ENCODE measurements at regions not wholly inside any gene's neighbourhood (a gene's known extent, or its start where the extent isn't known, plus 50 kb on each side); places are given as distances from the start of the nearest gene placed in this dataset.

GRCh38 chr2:198587741-198588140 lies 783.3 kb downstream of the PLCL1 start:
- DNase-seq (ENCODE audit: low spot score) = no peak
- no peak overlapping the region for H3K27ac ChIP-seq (ENCODE audit: low read depth in 1 of 2, low read length in 2 of 2)
- H3K4me1 ChIP-seq (ENCODE audit: control insufficient read depth in 4 of 4, insufficient read depth in 4 of 4, low read length in 3 of 4) = no peaks in the 10 kb centered on the region
- no peaks in the 10 kb centered on the region for H3K27me3 ChIP-seq (ENCODE audit: control insufficient read depth in 4 of 4, insufficient read depth in 4 of 4, low read length in 3 of 4)
- no peaks in the 10 kb centered on the region for H3K9me3 ChIP-seq (ENCODE audit: control insufficient read depth in 4 of 4, low read length in 3 of 4)
- 69% methylated on average over 7 of the region's 7 CpGs for WGBS
- H3K36me3 ChIP-seq (ENCODE audit: control insufficient read depth in 4 of 4, insufficient read depth in 3 of 4, low read depth in 1 of 4, low read length in 3 of 4) = peaks cover 0 to 1% (median 0%) of the 10 kb centered on the region in 4 donors
- H3K4me3 ChIP-seq (ENCODE audit: low read depth in 1 of 3, low read length in 3 of 3) = no peak overlapping the region
- no peak for TF ChIP-seq RXRA (IDR thresholded peaks at IDR 0.05)
- TF ChIP-seq SP1 (IDR thresholded peaks at IDR 0.05) = no peak
- TF ChIP-seq HNF4A (conservative IDR thresholded peaks at IDR 0.05) = no peak
- TF ChIP-seq JUND (IDR thresholded peaks at IDR 0.05) = no peak
- TF ChIP-seq ZBTB33 (IDR thresholded peaks at IDR 0.05) = no peak
- TF ChIP-seq HNF4G (IDR thresholded peaks at IDR 0.05) = no peak
- no peak for TF ChIP-seq CTCF (IDR thresholded peaks at IDR 0.05; ENCODE audit: low read depth, low read length, missing input control)
- no peak for TF ChIP-seq RAD21 (IDR thresholded peaks at IDR 0.05)
- H3K9ac ChIP-seq (ENCODE audit: low read depth in 1 of 2, low read length in 2 of 2) = no peak overlapping the region

- no peaks in the 10 kb centered on the region for H3K4me1 ChIP-seq (ENCODE audit: control insufficient read depth in 4 of 4, insufficient read depth in 4 of 4, low read length in 3 of 4)
- H3K36me3 ChIP-seq (ENCODE audit: control insufficient read depth in 4 of 4, insufficient read depth in 3 of 4, low read depth in 1 of 4, low read length in 3 of 4) = peaks cover 0 to 1% (median 0%) of the 10 kb centered on the region in 4 donors
- no peak overlapping the region for H3K4me3 ChIP-seq (ENCODE audit: low read depth in 1 of 3, low read length in 3 of 3)
- H3K9me3 ChIP-seq (ENCODE audit: control insufficient read depth in 4 of 4, low read length in 3 of 4) = no peaks in the 10 kb centered on the region
- no peak overlapping the region for H3K27ac ChIP-seq (ENCODE audit: low read depth in 1 of 2, low read length in 2 of 2)
- no peak overlapping the region for H3K9ac ChIP-seq (ENCODE audit: low read depth in 1 of 2, low read length in 2 of 2)
- DNase-seq (ENCODE audit: low spot score) = no peak
- TF ChIP-seq RXRA (IDR thresholded peaks at IDR 0.05) (no peak), TAF1 (conservative IDR thresholded peaks at IDR 0.05) (no peak), ATF3 (IDR thresholded peaks at IDR 0.05) (no peak), FOXA1 (IDR thresholded peaks at IDR 0.05) (no peak), RAD21 (IDR thresholded peaks at IDR 0.05) (no peak), HNF4A (conservative IDR thresholded peaks at IDR 0.05) (no peak), REST (IDR thresholded peaks at IDR 0.05) (no peak), YY1 (IDR thresholded peaks at IDR 0.05) (no peak), MAX (IDR thresholded peaks at IDR 0.05) (no peak), FOXA2 (IDR thresholded peaks at IDR 0.05) (no peak), NR2F2 (IDR thresholded peaks at IDR 0.05) (no peak)
- H3K27me3 ChIP-seq (ENCODE audit: control insufficient read depth in 4 of 4, insufficient read depth in 4 of 4, low read length in 3 of 4) = no peaks in the 10 kb centered on the region
- 62% methylated on average over 7 of the region's 7 CpGs for WGBS
These were observed 782.8 kb downstream of the PLCL1 start for GRCh38 chr2:198587240-198587639.

Measured in liver (tissue), 8 donors.